Mesothelial cell of epicardium (in vitro differentiated cells): ENCODE measurements at regions not wholly inside any gene's neighbourhood (a gene's known extent, or its start where the extent isn't known, plus 50 kb on each side); places are given as distances from the start of the nearest gene placed in this dataset.
A peak's percentile ranks its signal among the peaks of the same experiment; 100 is the strongest.
"Not testable (repeated sequence)": the region's sequence is repeated elsewhere in the genome, so short reads cannot be mapped to it uniquely, and the experiment has no call there.

Experiments used
- DNase-seq, 2 experiments: peaks; one replicate each; pipeline ENCODE4 v3.0.0; 2021; ENCODE audit warnings: low spot score in 2 of 2; ENCODE audit not compliant: unreplicated experiment in 2 of 2
- H3K27ac Mint-ChIP-seq: 2 replicates; pipeline ENCODE4 v1.8.0; 2021; ENCODE audit warnings: mixed read lengths
- H3K27me3 Mint-ChIP-seq: 2 replicates; pipeline ENCODE4 v1.8.0; 2021; ENCODE audit warnings: low read depth, mixed read lengths
- H3K36me3 Mint-ChIP-seq: 2 replicates; pipeline ENCODE4 v1.8.0; 2021; ENCODE audit warnings: mixed read lengths
- H3K4me1 Mint-ChIP-seq: 2 replicates; pipeline ENCODE4 v1.8.0; 2021; ENCODE audit warnings: mixed read lengths
- H3K4me3 Mint-ChIP-seq: 2 replicates; pipeline ENCODE4 v1.8.0; 2021; ENCODE audit warnings: mild to moderate bottlenecking, moderate library complexity, mixed read lengths
- H3K9me3 Mint-ChIP-seq: 2 replicates; pipeline ENCODE4 v1.8.0; 2021; ENCODE audit warnings: mixed read lengths
- TF ChIP-seq, protein P1 (sequence below): fragments of 200-600 bp; sonication (generic); IDR thresholded peaks from one replicate; pipeline ENCODE4 v1.5.0; 2021; ENCODE audit warnings: antibody characterized with exemption; ENCODE audit not compliant: unreplicated experiment

DNA sequence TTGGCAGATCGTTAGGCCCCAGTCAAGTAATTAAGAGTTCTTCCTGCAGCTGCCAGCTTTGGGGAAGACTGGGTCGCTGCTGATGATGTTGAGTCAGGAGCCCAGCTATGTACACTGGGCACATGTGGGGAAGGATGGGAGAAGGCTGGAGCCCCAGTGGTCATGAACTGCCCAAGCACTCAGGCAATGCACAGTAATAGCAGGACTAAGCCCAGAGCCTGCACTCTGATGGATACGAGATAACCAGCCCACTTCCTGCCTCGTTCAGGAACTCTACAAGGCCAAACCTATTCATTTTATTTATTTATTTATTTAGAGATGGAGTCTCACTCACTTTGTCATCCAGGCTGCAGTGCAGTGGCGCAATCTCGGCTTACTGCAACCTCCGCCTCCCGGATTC is 81.1 kb upstream of the BTG3 start:
- DNase-seq = no peak
- TF ChIP-seq, protein P1, sequence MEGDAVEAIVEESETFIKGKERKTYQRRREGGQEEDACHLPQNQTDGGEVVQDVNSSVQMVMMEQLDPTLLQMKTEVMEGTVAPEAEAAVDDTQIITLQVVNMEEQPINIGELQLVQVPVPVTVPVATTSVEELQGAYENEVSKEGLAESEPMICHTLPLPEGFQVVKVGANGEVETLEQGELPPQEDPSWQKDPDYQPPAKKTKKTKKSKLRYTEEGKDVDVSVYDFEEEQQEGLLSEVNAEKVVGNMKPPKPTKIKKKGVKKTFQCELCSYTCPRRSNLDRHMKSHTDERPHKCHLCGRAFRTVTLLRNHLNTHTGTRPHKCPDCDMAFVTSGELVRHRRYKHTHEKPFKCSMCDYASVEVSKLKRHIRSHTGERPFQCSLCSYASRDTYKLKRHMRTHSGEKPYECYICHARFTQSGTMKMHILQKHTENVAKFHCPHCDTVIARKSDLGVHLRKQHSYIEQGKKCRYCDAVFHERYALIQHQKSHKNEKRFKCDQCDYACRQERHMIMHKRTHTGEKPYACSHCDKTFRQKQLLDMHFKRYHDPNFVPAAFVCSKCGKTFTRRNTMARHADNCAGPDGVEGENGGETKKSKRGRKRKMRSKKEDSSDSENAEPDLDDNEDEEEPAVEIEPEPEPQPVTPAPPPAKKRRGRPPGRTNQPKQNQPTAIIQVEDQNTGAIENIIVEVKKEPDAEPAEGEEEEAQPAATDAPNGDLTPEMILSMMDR = no peak
- Mint-ChIP-seq H3K27me3 (no peaks in the 10 kb centered on the region), H3K27ac (no peak overlapping the region), H3K9me3 (peaks cover 20% of the 10 kb centered on the region), H3K36me3 (peaks cover 3% of the 10 kb centered on the region), H3K4me3 (no peak overlapping the region), H3K4me1 (peaks cover 28% of the 10 kb centered on the region)

DNA sequence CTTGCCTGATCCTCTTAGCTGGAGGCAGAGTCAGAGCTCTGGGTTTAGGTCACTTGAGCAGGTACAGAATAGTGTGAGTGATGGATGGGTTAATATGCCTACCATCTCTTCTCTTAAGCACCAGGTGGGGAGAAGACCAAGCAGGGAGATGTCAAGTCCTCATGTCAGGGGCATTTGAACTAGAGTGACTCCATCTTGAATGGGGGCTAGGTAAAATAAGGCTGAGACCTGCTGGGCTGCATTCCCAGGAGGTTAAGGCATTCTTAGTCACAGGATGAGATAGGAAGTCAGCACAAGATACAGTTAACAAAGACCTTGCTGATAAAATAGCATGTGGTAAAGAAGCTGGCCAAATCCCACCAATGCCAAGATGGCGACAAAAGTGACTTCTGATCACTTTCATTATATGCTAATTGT is 77.4 kb upstream of the BTG3 start:
- H3K27me3 Mint-ChIP-seq = no peaks in the 10 kb centered on the region
- peaks cover 34% of the 10 kb centered on the region for H3K4me1 Mint-ChIP-seq
- TF ChIP-seq, protein P1 = no peak
- peaks cover 38% of the 10 kb centered on the region for H3K9me3 Mint-ChIP-seq
- H3K27ac Mint-ChIP-seq = peak overlapping the region; percentile 95
- no peak for DNase-seq
- H3K36me3 Mint-ChIP-seq = peaks cover 28% of the 10 kb centered on the region
- H3K4me3 Mint-ChIP-seq = no peak overlapping the region

DNA sequence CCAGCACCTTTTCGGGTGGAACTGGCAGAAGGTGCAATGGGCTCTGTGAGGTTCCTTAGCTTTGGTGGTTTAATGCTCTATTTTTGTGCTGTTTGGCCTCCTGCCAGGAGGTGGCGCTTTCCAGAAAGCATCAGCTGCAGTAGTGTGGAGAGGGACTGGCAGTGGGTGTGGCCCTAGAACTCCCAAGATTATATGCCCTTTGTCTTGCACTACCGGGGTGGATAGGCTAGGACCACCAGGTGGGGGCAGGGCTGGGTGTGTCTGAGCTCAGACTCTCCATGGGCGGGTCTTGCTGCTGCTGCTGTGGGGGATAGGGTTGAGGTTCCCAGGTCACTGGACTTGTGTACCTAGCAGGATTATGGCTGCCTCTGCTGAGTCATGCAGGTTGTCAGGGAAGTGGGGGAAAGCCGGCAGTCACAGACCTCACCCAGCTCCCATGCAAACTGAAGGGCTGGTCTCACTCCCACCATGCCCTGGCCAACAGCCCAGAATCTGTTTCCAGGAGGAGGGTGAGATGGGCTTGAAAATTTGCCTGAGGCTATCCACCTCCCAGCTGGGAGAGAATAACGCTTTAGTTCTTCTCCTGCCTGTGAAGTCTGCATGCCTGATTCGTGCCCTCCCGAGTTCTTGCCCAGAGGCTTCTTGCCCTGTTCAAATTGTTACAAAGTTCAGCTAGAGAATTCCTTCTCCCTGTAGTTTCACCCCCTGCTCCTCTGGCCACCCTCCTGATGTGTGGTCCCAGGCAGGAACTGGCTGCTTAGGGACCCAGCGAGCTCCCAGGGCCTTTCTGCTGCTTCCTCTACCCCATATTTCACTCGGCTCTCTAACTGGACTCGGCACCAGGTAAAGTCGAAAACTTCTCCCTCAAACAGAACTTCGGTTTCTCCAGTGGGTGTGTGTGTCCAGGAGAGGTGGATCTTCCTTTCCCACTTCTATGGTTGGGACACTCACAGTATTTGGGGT is 76.5 kb upstream of the BTG3 start:
- DNase-seq = peak; percentile 78 to 85
- Mint-ChIP-seq H3K36me3 (peaks cover 28% of the 10 kb centered on the region), H3K27ac (peak overlapping the region; percentile 95), H3K4me1 (peaks cover 34% of the 10 kb centered on the region), H3K27me3 (no peaks in the 10 kb centered on the region), H3K4me3 (peak overlapping the region; percentile 17), H3K9me3 (peaks cover 47% of the 10 kb centered on the region)
- TF ChIP-seq, protein P1 = peak; percentile 21

DNA sequence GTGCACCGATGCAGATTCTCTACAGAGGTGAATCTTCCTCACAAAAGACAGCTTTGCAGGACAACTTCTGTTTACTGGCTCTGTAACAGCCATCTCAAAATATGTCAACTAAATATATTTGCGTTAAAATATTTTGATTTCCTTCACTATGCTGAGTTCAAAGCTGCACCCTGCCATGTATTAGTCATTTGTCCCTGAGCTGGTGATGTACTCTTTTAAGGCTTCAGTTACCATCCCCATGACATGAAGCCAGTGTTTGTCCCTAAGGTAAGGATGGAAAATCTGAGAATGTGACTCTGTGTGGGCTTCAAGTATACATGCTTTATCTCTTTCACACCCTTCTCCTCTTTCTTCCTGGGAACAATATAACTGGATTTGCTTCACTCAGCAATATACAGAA is 70.2 kb upstream of the BTG3 start:
- H3K9me3 Mint-ChIP-seq = peaks cover 42% of the 10 kb centered on the region
- no peak overlapping the region for H3K4me3 Mint-ChIP-seq
- H3K27me3 Mint-ChIP-seq = peaks cover 2% of the 10 kb centered on the region
- H3K27ac Mint-ChIP-seq = no peak overlapping the region
- H3K4me1 Mint-ChIP-seq = peaks cover 16% of the 10 kb centered on the region
- TF ChIP-seq, protein P1 = no peak
- no peak for DNase-seq
- peaks cover 20% of the 10 kb centered on the region for H3K36me3 Mint-ChIP-seq

DNA sequence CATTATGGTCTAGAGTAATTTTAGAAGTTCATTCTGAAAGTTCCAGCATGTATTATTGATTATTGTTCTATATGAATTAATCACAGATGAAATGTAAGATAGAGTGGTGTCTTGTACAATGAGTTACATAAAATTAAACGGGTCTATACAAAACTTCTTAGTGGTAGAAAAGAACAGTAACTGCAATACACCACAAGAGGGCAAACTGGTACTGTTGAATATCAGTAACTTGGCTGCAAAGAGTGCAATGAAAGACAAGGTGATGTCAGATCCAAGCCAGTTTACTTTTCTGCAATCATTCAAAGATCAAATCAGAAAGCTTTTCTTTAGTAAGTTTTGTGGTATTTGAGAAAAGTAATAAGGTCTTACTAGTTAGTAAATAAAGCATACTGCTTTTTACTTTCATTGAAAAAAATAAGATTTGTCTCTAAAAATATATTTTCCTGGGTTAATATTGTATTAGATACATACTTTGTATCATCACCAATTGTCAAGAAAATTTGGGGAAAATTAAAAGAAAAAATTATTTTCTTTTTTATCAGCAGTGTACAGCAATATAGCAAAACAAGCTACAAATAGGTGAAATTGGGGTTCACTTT is 66.4 kb upstream of the BTG3 start:
- Mint-ChIP-seq H3K9me3 (peaks cover 4% of the 10 kb centered on the region), H3K4me1 (peaks cover 30% of the 10 kb centered on the region), H3K4me3 (no peak overlapping the region), H3K36me3 (no peaks in the 10 kb centered on the region), H3K27me3 (peaks cover 4% of the 10 kb centered on the region), H3K27ac (no peak overlapping the region)
- TF ChIP-seq, protein P1 = peak; percentile 85
- no peak for DNase-seq

DNA sequence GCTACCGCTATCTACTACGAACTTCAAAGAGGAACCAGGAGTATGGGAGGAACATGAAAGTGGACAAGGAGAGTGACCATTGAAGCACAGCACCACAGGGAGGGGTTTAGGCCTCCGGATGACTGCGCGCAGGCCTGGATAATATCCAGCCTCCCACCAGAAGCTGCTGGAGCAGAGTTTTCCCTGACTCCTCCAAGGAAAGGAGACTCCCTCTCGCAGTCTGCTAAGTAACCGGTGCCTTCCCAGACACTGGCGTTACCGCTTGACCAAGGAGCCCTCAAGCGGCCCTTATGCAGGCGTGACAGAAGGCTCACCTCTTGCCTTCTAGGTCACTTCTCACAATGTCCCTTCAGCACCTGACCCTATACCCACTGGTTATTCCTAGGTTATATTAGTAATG is 64.2 kb upstream of the BTG3 start:
- not testable (repeated sequence) for H3K27ac Mint-ChIP-seq, H3K27me3 Mint-ChIP-seq, H3K9me3 Mint-ChIP-seq, DNase-seq, H3K4me3 Mint-ChIP-seq, H3K36me3 Mint-ChIP-seq
- peaks cover 30% of the 10 kb centered on the region for H3K4me1 Mint-ChIP-seq
